ENCODE measurements at regions not wholly inside any gene's neighbourhood (a gene's known extent, or its start where the extent isn't known, plus 50 kb on each side); places are given as distances from the start of the nearest gene placed in this dataset.

- no peaks in the 10 kb centered on the region for H3K9me3 ChIP-seq (ENCODE audit: control insufficient read depth, low read length)
- no peak overlapping the region for H3K9ac ChIP-seq
- no peaks in the 10 kb centered on the region for H3K27me3 ChIP-seq (ENCODE audit: control insufficient read depth, insufficient read depth, low read length)
- no peaks in the 10 kb centered on the region for H3K36me3 ChIP-seq (ENCODE audit: control insufficient read depth, insufficient read depth, low read length)
- no peak for TF ChIP-seq CTCF (IDR thresholded peaks at IDR 0.05)
- H3K4me3 ChIP-seq (ENCODE audit: low read depth, low read length), result no peak overlapping the region
- H2AFZ ChIP-seq, result no peak overlapping the region
- H3K4me1 ChIP-seq, result no peaks in the 10 kb centered on the region
- H3K79me2 ChIP-seq, result no peaks in the 10 kb centered on the region
- H3K4me2 ChIP-seq (ENCODE audit: low read length), result no peak overlapping the region
- no peak overlapping the region for H3K27ac ChIP-seq
Measured at GRCh38 chr10:28790146-28790545, 112.8 kb downstream of the BAMBI start.

- Histone ChIP-seq H2AFZ (no peak overlapping the region), H3K4me3 (ENCODE audit: low read depth, low read length) (no peak overlapping the region), H3K4me2 (ENCODE audit: low read length) (no peak overlapping the region), H3K27ac (no peak overlapping the region), H3K36me3 (ENCODE audit: control insufficient read depth, insufficient read depth, low read length) (no peaks in the 10 kb centered on the region), H3K9ac (no peak overlapping the region), H3K9me3 (ENCODE audit: control insufficient read depth, low read length) (no peaks in the 10 kb centered on the region), H3K27me3 (ENCODE audit: control insufficient read depth, insufficient read depth, low read length) (no peaks in the 10 kb centered on the region), H3K79me2 (no peaks in the 10 kb centered on the region), H3K4me1 (no peaks in the 10 kb centered on the region)
- no peak for TF ChIP-seq CTCF (IDR thresholded peaks at IDR 0.05)
Measured at GRCh38 chr10:28793482-28793881, 116.2 kb downstream of the BAMBI start.

GRCh38 chr10:28794986-28795385 lies 117.7 kb downstream of the BAMBI start:
- Histone ChIP-seq H3K4me3 (ENCODE audit: low read depth, low read length) (no peak overlapping the region), H3K36me3 (ENCODE audit: control insufficient read depth, insufficient read depth, low read length) (no peaks in the 10 kb centered on the region), H3K79me2 (no peaks in the 10 kb centered on the region), H3K27ac (no peak overlapping the region), H3K4me1 (no peaks in the 10 kb centered on the region), H3K9ac (no peak overlapping the region), H2AFZ (no peak overlapping the region), H3K9me3 (ENCODE audit: control insufficient read depth, low read length) (no peaks in the 10 kb centered on the region), H3K4me2 (ENCODE audit: low read length) (no peak overlapping the region), H3K27me3 (ENCODE audit: control insufficient read depth, insufficient read depth, low read length) (no peaks in the 10 kb centered on the region)
- TF ChIP-seq CTCF (IDR thresholded peaks at IDR 0.05), result no peak

GRCh38 chr10:28796606-28797512 lies 119.5 kb downstream of the BAMBI start:
- H3K9me3 ChIP-seq (ENCODE audit: control insufficient read depth, low read length), result no peaks in the 10 kb centered on the region
- H3K9ac ChIP-seq, result no peak overlapping the region
- H2AFZ ChIP-seq, result no peak overlapping the region
- H3K27me3 ChIP-seq (ENCODE audit: control insufficient read depth, insufficient read depth, low read length), result no peaks in the 10 kb centered on the region
- no peaks in the 10 kb centered on the region for H3K79me2 ChIP-seq
- H3K4me3 ChIP-seq (ENCODE audit: low read depth, low read length), result no peak overlapping the region
- no peak overlapping the region for H3K4me2 ChIP-seq (ENCODE audit: low read length)
- no peak overlapping the region for H3K27ac ChIP-seq
- H3K4me1 ChIP-seq, result no peaks in the 10 kb centered on the region
- no peaks in the 10 kb centered on the region for H3K36me3 ChIP-seq (ENCODE audit: control insufficient read depth, insufficient read depth, low read length)
- no peak for TF ChIP-seq CTCF (IDR thresholded peaks at IDR 0.05)

- Histone ChIP-seq H3K27me3 (ENCODE audit: control insufficient read depth, insufficient read depth, low read length) (no peaks in the 10 kb centered on the region), H3K27ac (no peak overlapping the region), H3K4me1 (no peaks in the 10 kb centered on the region), H3K9me3 (ENCODE audit: control insufficient read depth, low read length) (no peaks in the 10 kb centered on the region), H3K9ac (no peak overlapping the region), H2AFZ (no peak overlapping the region), H3K79me2 (no peaks in the 10 kb centered on the region), H3K36me3 (ENCODE audit: control insufficient read depth, insufficient read depth, low read length) (no peaks in the 10 kb centered on the region), H3K4me2 (ENCODE audit: low read length) (no peak overlapping the region), H3K4me3 (ENCODE audit: low read depth, low read length) (no peak overlapping the region)
- no peak for TF ChIP-seq CTCF (IDR thresholded peaks at IDR 0.05)
Measured at GRCh38 chr10:28797904-28798371, 120.6 kb downstream of the BAMBI start.
